Stimulated activated CD8-positive, alpha-beta memory T cell treated with anti-CD3 and anti-CD28 coated beads, Interleukin-7, amount 100 ng/mL, for 48 hours (primary cell): ENCODE measurements at regions not wholly inside any gene's neighbourhood (a gene's known extent, or its start where the extent isn't known, plus 50 kb on each side); places are given as distances from the start of the nearest gene placed in this dataset.

Source experiments
- DNase-seq, 2 donors: peaks; one replicate each; pipeline ENCODE4 v3.0.0-alpha.2; 2020; ENCODE audit warnings: low read depth in 1 of 2; ENCODE audit errors: extremely low read depth in 1 of 2

DNA sequence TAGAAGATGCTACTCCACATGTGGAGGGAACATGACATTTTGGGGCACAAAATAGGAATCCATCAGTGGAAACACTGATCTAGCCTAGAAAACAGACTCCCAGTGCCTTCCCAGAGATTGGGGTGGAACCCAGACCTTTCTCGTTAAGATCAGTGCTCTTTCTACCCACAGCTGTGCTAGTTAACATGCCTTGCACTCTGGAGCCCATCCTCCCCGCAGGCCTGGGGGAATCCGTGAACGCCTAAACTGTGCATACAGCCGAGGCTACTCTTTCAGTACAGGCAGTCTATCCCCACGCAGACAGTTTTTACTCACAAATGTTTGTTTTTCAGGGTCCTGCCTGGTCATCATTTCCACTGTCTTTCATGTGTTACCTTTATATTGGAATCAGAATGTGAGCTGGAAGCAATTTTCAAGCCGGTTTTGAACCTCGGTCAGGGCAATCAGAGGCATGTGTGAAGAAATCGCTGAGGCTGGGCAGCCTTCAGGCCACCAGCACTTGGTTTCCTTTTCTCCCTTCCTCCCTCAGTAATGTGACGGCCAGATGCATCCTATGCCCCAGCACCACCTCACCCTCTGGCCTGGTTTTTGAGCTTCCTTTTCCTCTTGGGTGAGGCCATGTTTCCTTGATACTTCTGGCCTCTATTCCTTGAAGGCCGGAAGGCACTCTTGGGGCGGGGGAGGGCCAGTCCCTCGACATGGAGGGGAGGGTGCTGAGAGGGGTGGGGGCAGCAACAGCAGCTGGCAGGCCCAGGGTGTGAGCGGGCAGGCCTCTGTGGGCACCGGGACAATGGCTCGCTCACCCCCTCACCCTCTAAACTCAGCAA lies 123.6 kb upstream of the GALNT15 start:
- DNase-seq, result no peak

DNA sequence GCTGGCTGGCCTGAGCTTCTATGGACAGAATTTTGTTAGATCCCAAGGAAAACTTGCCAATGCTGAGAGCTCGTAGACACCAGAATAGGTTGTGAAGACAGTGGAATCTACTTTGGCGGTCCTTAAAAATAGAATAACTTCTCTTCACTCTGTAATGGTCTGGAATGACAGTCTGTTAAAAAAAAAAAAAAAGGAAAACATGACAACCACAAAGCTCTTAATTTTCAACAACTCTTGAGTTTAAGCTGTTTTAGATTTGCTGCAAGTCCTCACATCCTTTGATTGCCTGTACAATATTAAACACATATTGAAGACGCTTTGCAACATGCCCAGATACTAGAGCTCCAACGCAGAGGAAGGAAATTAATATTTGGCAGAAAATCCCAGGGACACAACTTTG lies 122.8 kb upstream of the GALNT15 start:
- no peak for DNase-seq

DNA sequence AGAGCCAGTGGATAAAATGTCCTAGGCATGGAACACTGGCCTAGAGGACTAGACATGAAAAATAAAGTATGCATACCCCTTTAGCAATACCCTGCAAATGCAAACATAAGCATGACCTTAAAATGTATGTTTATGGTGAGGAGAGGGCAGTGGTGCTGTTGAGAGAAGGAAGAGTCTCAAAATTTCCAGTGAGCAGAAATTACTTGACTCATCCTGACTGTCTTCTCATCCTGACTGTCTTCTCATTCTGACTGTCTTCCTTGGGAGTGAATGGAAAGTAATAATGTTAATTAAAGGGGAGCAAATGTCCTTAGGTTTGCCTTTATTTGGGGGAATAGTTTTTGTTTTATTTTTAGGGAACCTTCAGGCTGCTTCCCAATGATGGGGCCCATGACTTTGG lies 121.5 kb upstream of the GALNT15 start:
- no peak for DNase-seq

DNA sequence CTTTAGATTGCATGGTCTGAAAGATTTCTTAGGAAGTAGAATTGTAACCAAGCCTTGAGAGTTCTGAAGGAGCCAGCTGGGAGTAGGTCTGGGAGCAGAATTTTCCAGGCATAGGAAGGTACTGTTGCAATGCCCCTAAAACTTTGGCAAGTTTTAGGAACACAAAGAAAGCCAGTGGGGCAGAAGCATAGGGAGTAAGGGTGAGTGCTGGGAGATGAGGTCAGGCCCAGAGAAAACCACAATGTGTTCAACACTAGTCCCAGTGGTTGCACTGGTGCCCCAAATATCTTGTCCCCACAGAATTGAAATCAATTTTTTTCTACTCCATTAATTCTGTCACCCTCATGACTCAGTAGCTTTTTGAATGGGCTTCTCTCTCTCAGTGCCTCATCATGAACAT lies 120.7 kb upstream of the GALNT15 start:
- DNase-seq, result no peak

DNA sequence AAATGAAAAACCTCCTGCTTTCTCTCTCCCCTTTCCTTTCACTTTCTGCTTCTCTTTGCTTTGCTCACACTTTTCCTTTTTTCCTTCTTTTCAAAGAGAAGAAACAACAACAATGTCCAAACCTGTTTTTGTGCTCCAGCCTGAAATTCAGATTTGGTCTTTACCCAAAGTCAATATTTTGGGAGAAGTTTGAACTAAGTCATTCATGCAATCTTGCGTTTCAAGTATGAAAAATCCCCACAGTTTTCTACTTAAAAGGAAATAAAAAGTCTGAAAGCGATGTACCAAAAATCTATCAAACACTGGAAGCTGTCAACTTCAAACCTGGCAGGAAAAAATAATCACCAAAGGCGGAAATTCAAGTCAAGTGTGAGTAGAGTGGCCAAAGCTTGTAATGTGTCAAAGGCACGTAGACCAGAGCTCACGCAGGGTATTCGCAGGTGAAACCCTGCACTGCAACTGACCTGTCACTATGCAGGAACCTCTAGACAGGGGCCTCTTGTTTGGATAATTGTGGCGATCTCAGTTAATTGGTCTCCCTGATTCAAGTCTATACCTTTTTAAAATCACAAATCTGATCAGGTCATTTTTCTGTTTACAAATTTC lies 118.8 kb upstream of the GALNT15 start:
- DNase-seq, result no peak

DNA sequence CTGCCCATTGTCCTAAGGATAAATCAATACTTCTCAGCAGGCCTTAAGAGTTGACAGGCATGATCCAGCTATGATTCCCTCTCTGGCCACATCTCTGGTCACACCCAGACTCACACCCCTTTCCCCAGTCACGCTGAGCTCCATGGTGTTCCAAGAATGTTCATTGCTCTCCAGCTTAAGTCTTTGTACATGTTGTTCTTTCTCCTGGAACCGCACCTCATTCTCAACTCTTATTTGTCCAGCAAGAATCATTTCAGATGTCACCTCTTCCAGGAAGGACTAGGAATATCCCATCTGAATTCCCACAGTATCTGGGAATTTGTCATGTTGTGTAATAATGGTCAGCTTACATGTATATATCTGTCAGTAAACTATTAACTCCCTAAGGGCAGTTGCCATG lies 118.3 kb upstream of the GALNT15 start:
- no peak for DNase-seq

DNA sequence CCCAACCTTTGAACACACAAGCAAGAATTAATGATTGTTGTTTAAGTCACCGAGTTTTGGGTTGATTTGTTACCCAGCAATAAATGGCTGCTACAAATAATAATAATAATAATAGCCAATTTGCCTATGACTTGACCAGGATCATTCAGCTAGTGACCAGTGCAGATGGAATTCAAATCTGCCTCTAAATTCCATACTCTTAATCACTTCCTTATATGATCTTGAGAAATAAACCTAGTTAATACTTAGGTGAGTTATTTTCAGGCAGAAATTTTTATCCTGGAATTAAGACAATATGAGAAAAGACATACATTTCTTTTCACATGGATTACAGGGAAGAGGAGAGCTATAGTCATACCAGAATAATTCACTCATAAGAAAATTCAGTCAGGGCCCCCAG lies 116.0 kb upstream of the GALNT15 start:
- DNase-seq, result no peak

DNA sequence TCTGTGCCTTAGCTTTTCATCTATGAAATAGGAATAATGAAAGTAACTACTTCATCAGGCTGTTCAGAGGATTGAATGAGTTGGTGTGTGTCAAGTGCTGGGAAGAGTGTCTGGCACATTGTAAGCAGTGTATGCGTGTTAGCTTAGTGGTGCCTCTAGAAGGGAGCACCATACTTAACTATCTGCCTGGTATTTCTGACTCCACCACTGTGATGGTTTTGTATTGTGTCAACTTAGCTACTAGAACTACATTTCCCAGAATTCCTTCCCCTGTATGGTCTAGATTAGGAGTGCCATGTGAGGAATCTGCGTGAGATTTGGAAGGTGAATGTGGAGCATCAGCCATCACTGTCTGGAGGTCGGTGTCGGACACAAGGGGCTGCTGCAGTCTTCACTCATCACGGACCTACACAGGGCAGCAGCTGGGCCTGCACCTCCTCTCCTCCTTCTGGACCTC lies 115.4 kb upstream of the GALNT15 start:
- no peak for DNase-seq

DNA sequence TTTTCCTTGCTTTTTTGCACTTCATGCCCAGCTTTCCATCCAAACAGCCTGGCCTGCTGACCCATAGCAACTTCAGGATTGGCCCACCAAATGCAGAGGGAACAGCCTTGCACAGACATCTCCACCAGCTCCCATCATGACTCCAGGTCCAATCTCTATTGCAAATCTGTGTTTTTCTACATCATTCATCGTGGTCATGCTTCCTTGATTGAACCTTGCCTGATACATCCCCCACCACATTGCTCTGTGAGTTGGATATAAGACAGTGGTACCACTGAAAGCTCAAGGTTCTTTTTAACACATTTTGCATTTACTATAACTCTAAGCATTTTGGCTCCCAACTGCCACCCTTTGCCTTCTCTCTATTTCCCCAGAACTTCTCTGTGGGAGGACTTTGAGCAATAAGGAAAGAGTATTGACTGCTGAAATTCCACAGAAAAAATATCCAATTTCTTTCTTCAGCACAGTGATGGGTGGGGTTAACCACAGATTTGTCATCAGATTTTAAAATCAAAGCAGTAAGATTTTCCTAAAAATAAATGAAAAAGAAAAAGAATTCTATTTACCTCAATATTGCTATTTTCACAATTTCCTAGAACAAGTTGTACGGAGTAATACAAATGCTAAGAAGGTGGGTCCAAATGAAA lies 114.6 kb upstream of the GALNT15 start:
- DNase-seq, result no peak

DNA sequence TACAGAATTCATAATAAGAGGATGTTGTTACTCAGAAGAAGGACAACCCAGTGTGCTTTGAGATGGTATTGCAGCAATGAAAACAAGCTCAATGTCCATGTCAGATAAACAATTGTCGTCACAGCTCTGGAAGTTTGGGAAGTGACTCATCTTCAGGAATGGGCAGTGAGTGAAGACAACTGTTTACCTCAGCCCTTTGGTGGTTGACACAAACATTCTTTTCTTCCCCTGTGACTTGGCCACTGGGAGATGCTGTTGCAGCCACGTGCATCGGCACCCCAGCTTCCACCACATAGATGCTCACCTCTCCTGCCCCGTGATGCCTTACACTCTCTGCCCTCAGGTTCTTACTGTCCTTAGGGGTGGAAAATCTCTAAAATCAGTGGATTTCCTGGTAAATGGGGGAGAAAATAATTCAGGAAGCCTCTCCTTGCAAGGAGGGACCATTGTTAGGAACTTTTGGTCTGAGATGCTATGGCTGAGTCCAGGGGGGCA lies 114.1 kb upstream of the GALNT15 start:
- no peak for DNase-seq

DNA sequence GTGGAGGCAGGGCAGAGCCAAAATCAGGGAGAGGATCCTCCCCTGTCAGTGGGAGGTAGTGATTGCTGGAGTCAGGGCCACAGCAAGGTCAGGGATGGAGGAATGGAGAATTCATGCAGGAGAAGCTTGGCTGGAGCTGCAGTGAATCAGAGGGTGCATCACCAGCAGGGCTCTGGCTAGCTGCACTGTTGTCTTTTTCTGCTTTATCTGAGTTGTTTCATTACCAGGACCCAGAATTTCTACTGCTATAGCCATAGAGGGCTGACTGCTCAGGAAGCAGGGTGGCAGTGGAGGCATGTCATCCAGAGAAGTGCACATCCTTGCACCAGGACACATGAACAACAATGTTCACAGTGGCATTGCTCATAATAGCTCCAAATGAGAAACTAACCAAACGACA lies 113.5 kb upstream of the GALNT15 start:
- DNase-seq, result no peak

DNA sequence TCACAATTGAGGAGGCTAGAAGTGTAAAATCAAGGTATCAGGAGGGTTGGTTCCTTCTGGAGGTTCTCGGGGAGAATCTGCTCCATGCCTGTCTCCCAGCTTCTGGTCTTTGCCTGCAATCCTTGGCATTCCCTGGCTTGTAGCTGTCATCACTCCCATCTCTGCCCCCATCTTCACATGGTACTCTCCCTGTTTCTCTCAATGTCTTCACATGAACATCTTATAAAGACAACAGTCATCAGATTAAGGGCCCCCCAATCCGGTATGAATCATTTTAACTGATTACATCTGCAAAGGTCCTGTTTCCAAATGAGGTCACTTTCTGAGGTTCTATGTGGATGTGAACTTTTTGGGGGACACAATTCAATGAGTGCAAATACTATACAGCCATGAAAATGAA lies 113.0 kb upstream of the GALNT15 start:
- DNase-seq, result no peak

DNA sequence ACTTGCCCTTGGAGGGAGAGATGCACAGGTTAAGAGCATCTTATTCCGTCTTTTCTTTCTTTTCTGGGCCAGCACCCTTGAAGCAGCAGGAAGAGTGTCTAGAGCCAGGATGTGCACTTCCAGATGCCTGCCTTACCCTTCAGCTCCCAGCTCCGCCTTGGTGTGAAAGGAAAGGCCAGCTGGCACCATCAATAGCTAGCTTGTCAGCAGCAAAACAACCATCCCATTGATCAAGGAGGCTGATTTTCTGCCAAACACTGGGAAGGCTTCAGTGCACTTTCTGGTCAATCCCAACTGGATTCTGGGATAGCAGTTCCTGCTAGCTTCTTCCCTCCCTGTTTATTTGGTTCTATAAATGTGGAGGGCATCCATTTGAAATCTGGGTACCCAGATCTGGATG lies 110.9 kb upstream of the GALNT15 start:
- DNase-seq, result no peak

DNA sequence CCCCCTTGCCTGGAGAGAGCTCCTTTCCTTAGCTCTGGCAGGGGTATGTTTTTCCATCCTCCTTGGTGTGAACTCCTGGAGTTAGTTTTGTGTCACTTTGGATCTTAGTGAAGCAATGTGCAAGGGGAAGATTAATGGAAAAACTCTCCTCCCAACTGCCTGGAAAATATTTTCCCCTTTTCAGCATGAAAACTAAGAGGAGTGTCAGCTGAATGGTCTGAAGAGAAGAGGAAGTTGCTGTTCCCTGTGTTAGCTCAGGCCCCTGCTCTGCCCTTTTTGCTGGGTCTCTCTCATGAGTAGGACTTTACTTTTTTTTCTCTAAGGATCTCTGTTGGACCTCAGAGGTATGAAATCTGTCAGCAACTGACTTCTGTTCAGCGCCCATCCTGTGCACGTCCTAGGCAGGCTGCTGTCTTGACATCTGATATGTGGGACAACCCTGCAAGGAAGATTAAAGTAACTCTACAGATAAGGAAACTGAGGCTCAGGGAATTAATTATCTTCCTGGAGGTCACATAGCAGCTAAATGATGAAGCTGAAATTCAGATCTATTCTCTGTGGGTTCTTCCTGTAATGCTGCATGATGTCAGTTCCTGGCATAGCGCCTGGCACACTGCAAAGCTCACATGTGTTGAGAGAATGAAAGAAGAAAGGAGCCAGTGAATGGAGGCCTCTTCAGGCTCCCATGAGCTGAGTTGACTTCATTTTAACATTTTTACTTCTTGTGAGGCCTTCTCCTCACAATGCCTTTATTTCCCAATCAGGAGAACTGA lies 109.7 kb upstream of the GALNT15 start:
- no peak for DNase-seq

DNA sequence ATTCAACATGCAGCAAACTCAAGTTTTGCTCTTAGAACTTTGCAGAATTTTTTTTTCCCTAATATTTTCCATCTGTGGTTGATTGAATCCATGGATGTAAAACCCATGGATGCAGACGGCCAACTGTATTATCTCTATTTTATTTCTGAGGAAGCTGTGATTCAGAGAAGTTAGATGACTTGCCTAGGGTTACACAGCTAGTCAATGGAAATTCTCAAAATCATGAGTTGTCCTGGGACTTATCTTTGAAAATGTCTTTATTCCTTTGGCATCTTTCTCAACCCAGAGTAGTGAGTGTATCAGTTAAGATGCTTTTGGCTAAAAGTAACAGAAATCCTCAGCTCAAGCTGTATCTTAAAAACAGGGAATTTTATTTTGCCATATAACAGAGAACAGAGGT lies 107.9 kb upstream of the GALNT15 start:
- no peak for DNase-seq

DNA sequence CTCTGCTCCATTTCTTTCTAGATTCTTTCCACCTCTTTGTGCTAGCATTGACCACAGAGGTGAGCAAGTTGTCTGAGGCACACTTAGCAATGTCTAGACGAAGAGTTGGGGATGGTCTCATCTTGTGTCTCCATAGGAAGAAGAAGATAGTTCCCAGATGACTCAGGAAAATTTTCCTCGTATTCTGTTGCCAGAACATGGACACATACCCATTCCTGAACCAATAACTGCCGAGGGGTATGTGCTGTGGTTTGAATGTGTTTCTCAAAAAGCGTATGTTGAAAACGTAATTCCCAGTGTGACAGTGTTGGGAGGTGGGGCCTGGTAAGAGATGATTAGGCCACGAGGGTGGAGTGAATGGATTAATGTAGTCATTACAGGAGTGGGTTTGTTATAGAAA lies 107.5 kb upstream of the GALNT15 start:
- DNase-seq, result no peak

DNA sequence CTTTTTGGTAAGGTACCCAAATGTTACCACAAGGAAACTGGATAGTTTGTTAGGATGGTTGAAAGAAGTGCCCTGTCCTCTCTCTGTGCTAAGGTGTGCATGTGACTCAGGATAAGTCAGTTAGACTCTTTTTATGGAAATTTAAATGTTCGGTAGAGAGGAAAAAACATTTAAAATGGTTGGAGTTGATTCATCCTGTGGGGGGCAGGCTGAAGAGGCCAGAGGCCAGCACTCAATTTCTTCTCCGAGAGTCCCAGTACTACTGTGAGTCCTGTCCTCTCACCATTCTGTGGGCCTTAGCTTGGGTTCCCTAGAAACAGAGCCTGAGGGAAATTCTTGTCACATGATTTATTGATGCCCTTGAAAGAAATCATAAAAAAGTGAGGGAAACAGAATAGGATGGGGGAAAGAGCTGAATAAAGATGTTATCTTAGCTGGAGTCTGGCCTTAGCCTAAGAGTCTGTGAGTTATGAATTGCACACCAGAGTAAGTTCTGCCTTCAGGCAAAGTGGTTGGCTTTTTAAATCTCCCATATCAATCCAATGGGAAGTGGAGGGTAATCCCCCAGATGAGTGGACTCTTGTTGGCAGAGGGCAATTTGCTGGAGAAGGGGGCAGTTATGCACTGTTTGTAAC lies 106.5 kb upstream of the GALNT15 start:
- DNase-seq, result no peak

DNA sequence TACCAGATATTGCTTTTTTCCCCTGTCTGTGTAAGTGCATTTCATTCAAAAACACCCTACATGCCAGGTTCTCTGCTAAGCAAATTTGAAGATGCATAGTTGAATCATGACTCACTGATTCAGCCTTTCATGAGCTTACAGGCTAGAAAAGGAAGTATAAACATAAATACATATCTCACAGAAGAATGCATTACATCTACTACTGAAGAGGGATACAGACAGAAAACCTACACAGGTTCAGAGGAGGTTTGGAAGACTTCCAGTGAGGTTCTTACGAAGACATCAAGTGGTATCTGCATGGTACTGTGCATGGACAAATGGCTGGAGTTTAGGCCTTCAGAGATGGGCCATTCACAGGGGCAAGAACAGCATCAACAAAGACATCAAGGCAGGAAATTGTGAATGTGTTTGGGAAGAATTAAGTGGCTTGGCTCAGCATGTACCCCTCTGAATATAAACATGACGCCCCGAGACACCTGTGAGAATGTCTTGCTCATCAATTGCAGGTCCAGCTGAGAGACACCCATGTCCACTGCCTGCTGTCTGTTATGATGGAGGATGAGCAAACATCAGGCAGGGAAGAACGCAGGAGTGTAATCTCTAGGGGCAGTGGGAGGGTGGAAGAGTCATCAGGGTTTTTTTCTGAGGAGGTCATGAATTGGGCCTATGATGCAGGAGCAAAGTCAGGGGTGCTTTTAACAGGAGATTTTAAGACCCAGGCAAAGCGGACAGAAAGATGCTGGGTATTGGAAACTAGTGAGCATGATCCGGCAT lies 105.1 kb upstream of the GALNT15 start:
- DNase-seq, result no peak

DNA sequence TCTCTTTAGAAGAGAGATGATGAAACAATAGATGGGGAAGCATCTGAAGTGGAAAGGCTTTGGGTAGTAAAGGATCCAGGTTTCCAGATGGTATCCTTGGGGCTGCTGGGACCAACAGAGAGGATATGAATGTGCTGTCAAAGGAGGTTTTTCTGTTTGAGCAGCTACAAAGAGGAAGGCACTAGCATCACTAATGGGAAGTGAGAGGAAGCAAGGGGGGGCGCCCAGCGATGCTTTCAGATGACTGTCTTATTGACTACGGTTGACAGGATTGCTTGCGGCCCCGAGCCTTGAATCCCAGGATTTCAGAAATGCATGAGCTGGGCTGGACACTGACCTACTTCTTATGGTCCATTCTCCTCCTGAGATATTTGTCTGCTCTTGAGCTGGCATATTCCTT lies 103.8 kb upstream of the GALNT15 start:
- DNase-seq, result no peak

DNA sequence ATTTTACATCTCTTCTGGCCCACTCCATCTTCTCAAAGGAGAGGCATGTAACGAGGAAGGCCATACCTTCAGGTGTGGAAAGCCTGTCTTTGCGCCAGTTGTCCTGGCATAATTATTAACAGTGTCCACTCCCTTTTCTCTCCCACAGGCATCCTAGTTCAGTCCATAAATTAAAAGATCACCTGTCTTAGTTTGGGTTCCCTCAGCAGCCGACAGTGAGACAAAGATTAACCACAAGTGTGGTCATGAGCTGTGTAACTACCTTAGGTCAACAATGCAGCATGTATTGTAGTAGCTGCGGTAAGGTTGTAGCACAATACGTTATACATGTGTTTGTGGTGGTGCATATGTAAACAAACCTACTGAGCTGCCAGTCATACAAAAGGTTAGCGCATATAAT lies 103.3 kb upstream of the GALNT15 start:
- DNase-seq, result no peak
